Sigmoid colon (tissue), 4 donors: ENCODE measurements at regions not wholly inside any gene's neighbourhood (a gene's known extent, or its start where the extent isn't known, plus 50 kb on each side); places are given as distances from the start of the nearest gene placed in this dataset.

Experiments
- POLR2A ChIP-seq, 2 donors: fragments of 450-650 bp; IDR thresholded peaks; one replicate each; pipeline ENCODE4 v1.6.1; 2016; ENCODE audit warnings: antibody characterized with exemption in 2 of 2, mild to moderate bottlenecking in 2 of 2, moderate library complexity in 2 of 2
- POLR2AphosphoS5 ChIP-seq, 4 donors: sonication (generic); formaldehyde crosslinking; IDR thresholded peaks; one replicate each; pipeline ENCODE4 v1.6.1; 2017; ENCODE audit warnings: antibody characterized with exemption in 4 of 4
- TF ChIP-seq, protein P1 (sequence below), 4 experiments: fragments of 450-650 bp in 3 of 4; fragments of 200-600 bp in 1 of 4; IDR thresholded peaks; one replicate each; pipeline ENCODE4 v1.5.1; 2016 to 2019; ENCODE audit warnings: antibody characterized with exemption in 4 of 4, mild to moderate bottlenecking in 3 of 4, moderate library complexity in 2 of 4

DNA sequence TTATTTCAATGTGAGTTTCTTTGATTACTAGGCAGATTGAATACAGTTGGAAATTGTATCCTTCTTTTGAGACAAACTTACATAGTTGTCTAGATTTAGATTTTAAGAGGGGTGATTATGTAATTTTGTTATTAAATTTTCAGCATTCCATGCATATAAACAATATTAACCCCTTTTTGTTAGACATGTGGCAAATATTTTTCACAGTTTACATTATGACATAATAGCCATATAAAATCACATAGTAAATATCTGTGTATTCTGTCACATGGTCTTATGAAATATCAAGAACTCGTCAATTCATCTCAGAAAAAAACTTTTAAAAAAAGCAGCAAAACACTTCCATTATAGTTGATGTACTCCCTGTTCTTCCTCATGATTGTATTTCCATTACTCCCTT, 243.8 kb downstream of the CYP26B1 start:
- TF ChIP-seq, protein P1, sequence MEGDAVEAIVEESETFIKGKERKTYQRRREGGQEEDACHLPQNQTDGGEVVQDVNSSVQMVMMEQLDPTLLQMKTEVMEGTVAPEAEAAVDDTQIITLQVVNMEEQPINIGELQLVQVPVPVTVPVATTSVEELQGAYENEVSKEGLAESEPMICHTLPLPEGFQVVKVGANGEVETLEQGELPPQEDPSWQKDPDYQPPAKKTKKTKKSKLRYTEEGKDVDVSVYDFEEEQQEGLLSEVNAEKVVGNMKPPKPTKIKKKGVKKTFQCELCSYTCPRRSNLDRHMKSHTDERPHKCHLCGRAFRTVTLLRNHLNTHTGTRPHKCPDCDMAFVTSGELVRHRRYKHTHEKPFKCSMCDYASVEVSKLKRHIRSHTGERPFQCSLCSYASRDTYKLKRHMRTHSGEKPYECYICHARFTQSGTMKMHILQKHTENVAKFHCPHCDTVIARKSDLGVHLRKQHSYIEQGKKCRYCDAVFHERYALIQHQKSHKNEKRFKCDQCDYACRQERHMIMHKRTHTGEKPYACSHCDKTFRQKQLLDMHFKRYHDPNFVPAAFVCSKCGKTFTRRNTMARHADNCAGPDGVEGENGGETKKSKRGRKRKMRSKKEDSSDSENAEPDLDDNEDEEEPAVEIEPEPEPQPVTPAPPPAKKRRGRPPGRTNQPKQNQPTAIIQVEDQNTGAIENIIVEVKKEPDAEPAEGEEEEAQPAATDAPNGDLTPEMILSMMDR (IDR thresholded peaks at IDR 0.05), result no peak
- TF ChIP-seq POLR2AphosphoS5 (IDR thresholded peaks at IDR 0.05), result no peak
- TF ChIP-seq POLR2A (IDR thresholded peaks at IDR 0.05), result no peak
